ENCODE measurements at regions not wholly inside any gene's neighbourhood (a gene's known extent, or its start where the extent isn't known, plus 50 kb on each side); places are given as distances from the start of the nearest gene placed in this dataset.

GRCh38 chr2:147025646-147026585 lies 818.9 kb upstream of the ACVR2A start:
- TF ChIP-seq CTCF (IDR thresholded peaks at IDR 0.05) (no peak), POLR2A (IDR thresholded peaks at IDR 0.05) (no peak), EP300 (IDR thresholded peaks at IDR 0.05) (no peak)
